Iris pigment epithelial cell (primary cell): ENCODE measurements at regions not wholly inside any gene's neighbourhood (a gene's known extent, or its start where the extent isn't known, plus 50 kb on each side); places are given as distances from the start of the nearest gene placed in this dataset.

Experiments used
- DNase-seq: peaks from one replicate; pipeline ENCODE4 v3.0.0-alpha.2; 2011; ENCODE audit warnings: low read depth

- no peak for DNase-seq
These were observed 784.8 kb upstream of the KLHL29 start for GRCh38 chr2:22600156-22600555.

- DNase-seq = no peak
These were observed 784.0 kb upstream of the KLHL29 start for GRCh38 chr2:22600999-22601398.

GRCh38 chr2:22604136-22604535, 780.8 kb upstream of the KLHL29 start:
- no peak for DNase-seq

GRCh38 chr2:22616031-22616430, 768.9 kb upstream of the KLHL29 start:
- DNase-seq = no peak

- DNase-seq = no peak
These were observed 761.4 kb upstream of the KLHL29 start for GRCh38 chr2:22623620-22624019.

GRCh38 chr2:22626621-22627020, 758.4 kb upstream of the KLHL29 start:
- DNase-seq = no peak

GRCh38 chr2:22628221-22628620, 756.8 kb upstream of the KLHL29 start:
- DNase-seq = no peak

- DNase-seq = no peak
These were observed 756.1 kb upstream of the KLHL29 start for GRCh38 chr2:22628906-22629305.

- DNase-seq = no peak
These were observed 750.8 kb upstream of the KLHL29 start for GRCh38 chr2:22634167-22634566.

GRCh38 chr2:22656426-22656825, 728.6 kb upstream of the KLHL29 start:
- DNase-seq = no peak

GRCh38 chr2:22673529-22673928, 711.5 kb upstream of the KLHL29 start:
- DNase-seq = no peak

- DNase-seq = no peak
These were observed 701.1 kb upstream of the KLHL29 start for GRCh38 chr2:22683914-22684313.

- no peak for DNase-seq
These were observed 694.9 kb upstream of the KLHL29 start for GRCh38 chr2:22690096-22690495.

GRCh38 chr2:22691666-22692065, 693.3 kb upstream of the KLHL29 start:
- DNase-seq = no peak

GRCh38 chr2:22692746-22693145, 692.2 kb upstream of the KLHL29 start:
- DNase-seq = no peak

GRCh38 chr2:22694300-22694699, 690.7 kb upstream of the KLHL29 start:
- DNase-seq = no peak

- DNase-seq = no peak
These were observed 690.1 kb upstream of the KLHL29 start for GRCh38 chr2:22694856-22695255.

GRCh38 chr2:22697054-22697788, 687.8 kb upstream of the KLHL29 start:
- no peak for DNase-seq

GRCh38 chr2:22701561-22702160, 683.3 kb upstream of the KLHL29 start:
- DNase-seq = no peak

- no peak for DNase-seq
These were observed 681.6 kb upstream of the KLHL29 start for GRCh38 chr2:22703286-22703920.

GRCh38 chr2:22719396-22719795, 665.6 kb upstream of the KLHL29 start:
- no peak for DNase-seq

- no peak for DNase-seq
These were observed 655.5 kb upstream of the KLHL29 start for GRCh38 chr2:22729466-22729865.

GRCh38 chr2:22734373-22735045, 650.5 kb upstream of the KLHL29 start:
- DNase-seq = no peak
